ENCODE measurements at regions not wholly inside any gene's neighbourhood (a gene's known extent, or its start where the extent isn't known, plus 50 kb on each side); places are given as distances from the start of the nearest gene placed in this dataset.
"Not testable (repeated sequence)": the region's sequence is repeated elsewhere in the genome, so short reads cannot be mapped to it uniquely, and the experiment has no call there.

- no peak for DNase-seq
- H3K27ac ChIP-seq = no peak overlapping the region
- H3K4me3 ChIP-seq = no peak overlapping the region
- H3K9me3 ChIP-seq = no peaks in the 10 kb centered on the region
- H3K36me3 ChIP-seq (ENCODE audit: low read depth, missing control alignments) = no peaks in the 10 kb centered on the region
- H3K4me1 ChIP-seq = no peaks in the 10 kb centered on the region
- no peaks in the 10 kb centered on the region for H3K27me3 ChIP-seq
- no peak for TF ChIP-seq POLR2A (IDR thresholded peaks at IDR 0.05)
- TF ChIP-seq CTCF (IDR thresholded peaks at IDR 0.05) = no peak
- intact Hi-C loops (cut with DNase I; ENCODE audit: low total_unique reads) = no loop called here
Measured at GRCh38 chr5:39531306-39531705, 106.5 kb upstream of the DAB2 start.

GRCh38 chr5:39526914-39527477, 102.2 kb upstream of the DAB2 start:
- WGBS, 2 donors = 78 to 83% methylated on average over 7 of the region's 7 CpGs
- Histone ChIP-seq H3K4me1 (no peaks in the 10 kb centered on the region), H3K27ac (no peak overlapping the region), H3K4me3 (no peak overlapping the region), H3K36me3 (ENCODE audit: low read depth, missing control alignments) (no peaks in the 10 kb centered on the region), H3K27me3 (no peaks in the 10 kb centered on the region), H3K9me3 (no peaks in the 10 kb centered on the region)
- intact Hi-C loops (cut with DNase I; ENCODE audit: low total_unique reads) = no loop called here
- TF ChIP-seq POLR2A (IDR thresholded peaks at IDR 0.05) (no peak), CTCF (IDR thresholded peaks at IDR 0.05) (no peak)
- DNase-seq = no peak

GRCh38 chr5:39525781-39526180, 101.0 kb upstream of the DAB2 start:
- intact Hi-C loops (cut with DNase I; ENCODE audit: low total_unique reads); H3K27ac ChIP-seq; H3K36me3 ChIP-seq (ENCODE audit: low read depth, missing control alignments); H3K27me3 ChIP-seq; DNase-seq; H3K9me3 ChIP-seq; H3K4me1 ChIP-seq; H3K4me3 ChIP-seq: not testable (repeated sequence)
- WGBS, 2 donors = 76 to 78% methylated on average over 7 of the region's 7 CpGs

- intact Hi-C loops (cut with DNase I; ENCODE audit: low total_unique reads) = no loop called here
- no peak overlapping the region for H3K27ac ChIP-seq
- WGBS, 2 donors = 89 to 99% methylated on average over 2 of the region's 2 CpGs
Measured at GRCh38 chr5:39525271-39525670, 100.5 kb upstream of the DAB2 start.

GRCh38 chr5:39523821-39524220, 99.0 kb upstream of the DAB2 start:
- Histone ChIP-seq H3K4me3 (no peak overlapping the region), H3K4me1 (no peaks in the 10 kb centered on the region), H3K9me3 (no peaks in the 10 kb centered on the region), H3K36me3 (ENCODE audit: low read depth, missing control alignments) (no peaks in the 10 kb centered on the region), H3K27me3 (no peaks in the 10 kb centered on the region), H3K27ac (no peak overlapping the region)
- intact Hi-C loops (cut with DNase I; ENCODE audit: low total_unique reads) = no loop called here
- no peak for DNase-seq
- WGBS, 2 donors = 92 to 93% methylated on average over 4 of the region's 4 CpGs
- no peak for TF ChIP-seq POLR2A (IDR thresholded peaks at IDR 0.05)
- TF ChIP-seq CTCF (IDR thresholded peaks at IDR 0.05) = no peak

More at GRCh38 chr5:39525271-39525670, 100.5 kb upstream of the DAB2 start:
- H3K9me3 ChIP-seq = no peaks in the 10 kb centered on the region
- TF ChIP-seq POLR2A (IDR thresholded peaks at IDR 0.05) (no peak), CTCF (IDR thresholded peaks at IDR 0.05) (no peak)
- no peaks in the 10 kb centered on the region for H3K36me3 ChIP-seq (ENCODE audit: low read depth, missing control alignments)
- no peak for DNase-seq
- H3K27me3 ChIP-seq = no peaks in the 10 kb centered on the region
- H3K4me1 ChIP-seq = no peaks in the 10 kb centered on the region
- no peak overlapping the region for H3K4me3 ChIP-seq

Data from testis (tissue), 2 donors.